HG02763 (cell line): ENCODE measurements at regions not wholly inside any gene's neighbourhood (a gene's known extent, or its start where the extent isn't known, plus 50 kb on each side); places are given as distances from the start of the nearest gene placed in this dataset.

ENCODE experiments used
- ATAC-seq: cut with Tn5 transposase; IDR thresholded peaks from one replicate; pipeline ENCODE4 v1.9.1; 2021; ENCODE audit warnings: mild to moderate bottlenecking, moderate library complexity; ENCODE audit not compliant: unreplicated experiment

GRCh38 chr14:101362529-101363260, 198.6 kb upstream of the DIO3 start:
- no peak for ATAC-seq

- ATAC-seq: no peak
Observed at GRCh38 chr14:101363261-101363555, 198.1 kb upstream of the DIO3 start.

GRCh38 chr14:101363880-101364391, 197.4 kb upstream of the DIO3 start:
- ATAC-seq: no peak

GRCh38 chr14:101364503-101365328, 196.6 kb upstream of the DIO3 start:
- ATAC-seq: no peak

GRCh38 chr14:101365329-101366158, 195.8 kb upstream of the DIO3 start:
- no peak for ATAC-seq

GRCh38 chr14:101367421-101368261, 193.7 kb upstream of the DIO3 start:
- ATAC-seq: no peak

GRCh38 chr14:101368629-101369028, 192.7 kb upstream of the DIO3 start:
- ATAC-seq: no peak

GRCh38 chr14:101369194-101369915, 191.9 kb upstream of the DIO3 start:
- no peak for ATAC-seq

- ATAC-seq: no peak
Observed at GRCh38 chr14:101369916-101370592, 191.2 kb upstream of the DIO3 start.

GRCh38 chr14:101370593-101371569, 190.4 kb upstream of the DIO3 start:
- no peak for ATAC-seq

- no peak for ATAC-seq
Observed at GRCh38 chr14:101371799-101372793, 189.2 kb upstream of the DIO3 start.

- ATAC-seq: no peak
Observed at GRCh38 chr14:101372894-101373620, 188.2 kb upstream of the DIO3 start.

GRCh38 chr14:101373690-101374295, 187.5 kb upstream of the DIO3 start:
- ATAC-seq: no peak

GRCh38 chr14:101374373-101375338, 186.6 kb upstream of the DIO3 start:
- ATAC-seq: no peak

- ATAC-seq: no peak
Observed at GRCh38 chr14:101377069-101377468, 184.2 kb upstream of the DIO3 start.
